K562 (cell line): ENCODE measurements at regions not wholly inside any gene's neighbourhood (a gene's known extent, or its start where the extent isn't known, plus 50 kb on each side); places are given as distances from the start of the nearest gene placed in this dataset.

Experiments used
- ATAC-seq: fragments of 200-7000 bp; cut with Tn5 transposase; 3 replicates; pipeline ENCODE4 v1.9.1; 2020; ENCODE audit warnings: moderate library complexity
- BruUV-seq: library from RNA; stranded (reverse); fragments of 400-500 nt; replicated peaks from 2 replicates; lab custom pipeline; 2021; lab: Mats Ljungman, UMichigan
- CTCF ChIA-PET: fragments of 300-600 bp; formaldehyde crosslinking; extraction: SDS; loops from one replicate; lab custom pipeline; 2021; ENCODE audit warnings: low intra/inter-chr PET ratio; lab: Yijun Ruan, JAX
- POLR2A ChIA-PET: fragments of 300-600, 350-650 bp; sonication (Branson Sonifier 250); formaldehyde crosslinking; extraction: SDS; loops from one replicate; lab custom pipeline; 2021; ENCODE audit warnings: antibody characterized with exemption, inconsistent platforms; lab: Yijun Ruan, JAX
- DNase-seq, 4 experiments: peaks; one replicate each; pipeline versions ENCODE4 v3.0.0 to v3.0.0-alpha.2; 2011 to 2018; ENCODE audit warnings: low spot score in 3 of 4, mixed read lengths in 3 of 4; ENCODE audit errors: extremely low read depth in 1 of 4
- FAIRE-seq: peaks from 2 replicates; lab custom pipeline; 2011; peaks lifted over from hg19 to GRCh38; lab: Jason Lieb, UNC
- H2AFZ ChIP-seq: 2 replicates; pipeline ENCODE4 v1.6.0; 2011; ENCODE audit warnings: low read depth, low read length, control low read depth, inconsistent platforms
- H3K27ac ChIP-seq: fragments of 200-600 bp; 3 replicates; pipeline ENCODE4 v1.8.0; 2011; ENCODE audit warnings: low read depth, mild to moderate bottlenecking, control low read depth, inconsistent platforms, low read length, moderate library complexity, mixed read lengths; ENCODE audit errors: extremely low read depth
- H3K27me3 ChIP-seq, 2 experiments: fragments of 300-600 bp in 1 of 2; 2 replicates in 1 of 2; 3 replicates in 1 of 2; pipeline versions ENCODE4 v1.6.0 to v1.8.0; 2011; ENCODE audit warnings: inconsistent platforms in 2 of 2, low read length in 2 of 2, mild to moderate bottlenecking in 1 of 2, mixed read lengths in 1 of 2, moderate library complexity in 1 of 2; ENCODE audit not compliant: control insufficient read depth in 2 of 2, insufficient read depth in 2 of 2
- H3K36me3 ChIP-seq: fragments of 300-600 bp; 3 replicates; pipeline ENCODE4 v1.8.0; 2011; ENCODE audit warnings: mild to moderate bottlenecking, low read length, inconsistent platforms; ENCODE audit not compliant: control insufficient read depth, insufficient read depth
- H3K4me1 ChIP-seq, 2 experiments: fragments of 200-600 bp in 1 of 2; replicated peaks in 1 of 2; 2 replicates in 1 of 2; 3 replicates in 1 of 2; pipeline versions ENCODE4 v1.5.1 to v1.8.0; 2011; ENCODE audit warnings: inconsistent platforms in 2 of 2, low read length in 2 of 2, mild to moderate bottlenecking in 1 of 2, mixed read lengths in 1 of 2, moderate library complexity in 1 of 2; ENCODE audit not compliant: control insufficient read depth in 2 of 2, insufficient read depth in 2 of 2
- H3K4me2 ChIP-seq: 2 replicates; pipeline ENCODE4 v1.6.1; 2011; ENCODE audit warnings: low read length, control low read depth, inconsistent platforms, mixed read lengths; ENCODE audit not compliant: insufficient read depth
- H3K4me3 ChIP-seq: fragments of 200-600 bp; sonication (generic), shearing (Covaris generic); 2 replicates; pipeline ENCODE4 v1.5.1; 2016; ENCODE audit warnings: control low read depth, inconsistent platforms
- H3K79me2 ChIP-seq: fragments of 200-600 bp; 3 replicates; pipeline ENCODE4 v1.8.0; 2011; ENCODE audit warnings: low read length, inconsistent platforms; ENCODE audit not compliant: control insufficient read depth, insufficient read depth
- H3K9ac ChIP-seq, 2 experiments: 2 replicates each; pipeline versions ENCODE4 v1.6.0 to v1.6.1; 2011; ENCODE audit warnings: low read depth in 2 of 2, low read length in 2 of 2, control low read depth in 1 of 2, inconsistent platforms in 1 of 2, mild to moderate bottlenecking in 1 of 2, mixed read lengths in 1 of 2; ENCODE audit not compliant: insufficient read depth in 1 of 2
- H3K9me1 ChIP-seq: one replicate; pipeline ENCODE4 v1.6.0; 2011; ENCODE audit warnings: inconsistent platforms, mild to moderate bottlenecking, low read length, moderate library complexity; ENCODE audit not compliant: control insufficient read depth, insufficient read depth
- H3K9me3 ChIP-seq: replicated peaks from 2 replicates; pipeline ENCODE4 v1.5.1; 2011; ENCODE audit warnings: low read depth, low read length, inconsistent platforms; ENCODE audit not compliant: control insufficient read depth, insufficient read depth
- H4K20me1 ChIP-seq: replicated peaks from 2 replicates; pipeline ENCODE4 v1.6.1; 2011; ENCODE audit warnings: low read length, inconsistent platforms, mixed read lengths; ENCODE audit not compliant: control insufficient read depth, insufficient read depth
- ARID4B ChIP-seq: sonication (generic); formaldehyde crosslinking; IDR thresholded peaks from 2 replicates; pipeline ENCODE4 v1.8.0; 2022; ENCODE audit warnings: mild to moderate bottlenecking, missing genetic modification reagents
- CHD2 ChIP-seq: IDR thresholded peaks from 2 replicates; pipeline ENCODE4 v1.6.1; 2011; ENCODE audit warnings: low read depth, low read length
- FOXP4 ChIP-seq: sonication (generic); formaldehyde crosslinking; IDR thresholded peaks from 2 replicates; pipeline ENCODE4 v1.8.0; 2022; ENCODE audit warnings: mild to moderate bottlenecking, missing genetic modification reagents, borderline replicate concordance
- MTA3 ChIP-seq: fragments of 450-650 bp; formaldehyde crosslinking; IDR thresholded peaks from 2 replicates; pipeline ENCODE4 v1.6.1; 2017; ENCODE audit warnings: mild to moderate bottlenecking, borderline replicate concordance
- NR4A1 ChIP-seq, 2 experiments: fragments of 250-450 bp in 1 of 2; fragments of 450-650 bp in 1 of 2; sonication (Bioruptor Pico) in 1 of 2; IDR thresholded peaks; 2 replicates each; pipeline versions ENCODE4 v1.4.0 to v1.6.1; 2016 to 2020; ENCODE audit warnings: mild to moderate bottlenecking in 2 of 2, missing compliant biosample characterization in 1 of 2, missing genetic modification characterization in 1 of 2, moderate library complexity in 1 of 2
- PHF8 ChIP-seq: fragments of 200-600 bp; sonication (generic); IDR thresholded peaks from 2 replicates; pipeline ENCODE4 v1.6.1; 2012; ENCODE audit warnings: mixed run types, mild to moderate bottlenecking, inconsistent platforms, low read length, moderate library complexity, borderline replicate concordance
- RFX7 ChIP-seq: fragments of 250-450 bp; sonication (Bioruptor Pico); IDR thresholded peaks from 2 replicates; pipeline ENCODE4 v1.5.1; 2021; ENCODE audit warnings: mild to moderate bottlenecking
- SREBF2 ChIP-seq: sonication (generic); formaldehyde crosslinking; IDR thresholded peaks from 2 replicates; pipeline ENCODE4 v1.4.0; 2020; ENCODE audit warnings: mild to moderate bottlenecking, missing genetic modification reagents
- THAP7 ChIP-seq: fragments of 250-450 bp; sonication (Bioruptor Pico); IDR thresholded peaks from 2 replicates; pipeline ENCODE4 v1.5.0; 2021
- ZNF140 ChIP-seq: fragments of 250-450 bp; sonication (Bioruptor Pico); IDR thresholded peaks from 2 replicates; pipeline ENCODE4 v1.8.0; 2021; ENCODE audit warnings: moderate library complexity, mild to moderate bottlenecking, inconsistent platforms
- ZNF175 ChIP-seq: fragments of 200-800 bp; sonication (Bioruptor generic); IDR thresholded peaks from 2 replicates; pipeline ENCODE4 v1.6.1; 2016; ENCODE audit warnings: low read depth, mild to moderate bottlenecking, missing genetic modification characterization, missing compliant biosample characterization
- ZNF282 ChIP-seq: sonication (generic); formaldehyde crosslinking; IDR thresholded peaks from 2 replicates; pipeline ENCODE4 v1.8.1; 2023; ENCODE audit warnings: missing genetic modification reagents
- ZNF354B ChIP-seq: fragments of 250-450 bp; sonication (Bioruptor Pico); IDR thresholded peaks from 2 replicates; pipeline ENCODE4 v1.4.0; 2020
- ZNF668 ChIP-seq: fragments of 250-450 bp; sonication (Bioruptor Pico); IDR thresholded peaks from 2 replicates; pipeline ENCODE4 v1.8.0; 2022; ENCODE audit warnings: mild to moderate bottlenecking, inconsistent platforms
- ZNF707 ChIP-seq: fragments of 250-450 bp; sonication (Bioruptor Pico); conservative IDR thresholded peaks from 2 replicates; pipeline ENCODE4 v1.8.0; 2022; ENCODE audit warnings: inconsistent platforms, mild to moderate bottlenecking, moderate library complexity
- WGBS: fragments of 100-300 bp; shearing (Covaris generic); methylation state at CpG from one replicate; pipeline ENCODE4 v1.1.6; 2016; ENCODE audit warnings: low coverage, mixed read lengths; ENCODE audit not compliant: insufficient coverage; ENCODE audit errors: missing lambda C conversion rate; 5-methylcytosine and 5-hydroxymethylcytosine counted together
- in situ Hi-C: fragments of 300-500 bp; cut with MboI; formaldehyde crosslinking; loops from 4 replicates; pipeline ENCODE4 v1.15.0; 2018; ENCODE audit warnings: inconsistent platforms, mixed read lengths
- intact Hi-C: fragments of 100-400 bp; cut with micrococcal nuclease; formaldehyde crosslinking; loops from 2 replicates; pipeline ENCODE4 v1.14.2; 2022

GRCh38 chr16:49101997-49102396, 179.6 kb downstream of the CBLN1 start:
- Histone ChIP-seq H2AFZ (no peak overlapping the region), H3K4me2 (no peak overlapping the region), H4K20me1 (no peaks in the 10 kb centered on the region), H3K27ac (no peak overlapping the region), H3K27me3 (no peaks in the 10 kb centered on the region), H3K9me1 (no peaks in the 10 kb centered on the region), H3K9me3 (no peaks in the 10 kb centered on the region), H3K9ac (no peak overlapping the region), H3K4me3 (no peak overlapping the region), H3K36me3 (no peaks in the 10 kb centered on the region), H3K79me2 (no peaks in the 10 kb centered on the region), H3K4me1 (no peaks in the 10 kb centered on the region)
- ChIA-PET CTCF (no interaction called here), POLR2A (no interaction called here)
- ATAC-seq (no peak), FAIRE-seq (no peak), DNase-seq (no peak)
- WGBS, result 0% methylated on average over 1 of the region's 1 CpG
- in situ Hi-C loops (no loop called here), intact Hi-C loops (no loop called here)
- no TSS peak for BruUV-seq
- TF ChIP-seq SREBF2 (CRISPR knock-in tag), result no peak
- TF ChIP-seq ZNF175, result no peak
- no peak for TF ChIP-seq CHD2
- no peak for TF ChIP-seq PHF8
- no peak for TF ChIP-seq ARID4B (CRISPR knock-in tag)
- TF ChIP-seq FOXP4 (CRISPR knock-in tag), result no peak
- TF ChIP-seq ZNF140 (CRISPR knock-in tag), result no peak
- no peak for TF ChIP-seq ZNF668
- TF ChIP-seq RFX7, result no peak
- no peak for TF ChIP-seq ZNF354B (CRISPR knock-in tag)
- TF ChIP-seq NR4A1 (CRISPR knock-in tag; IDR thresholded peaks at IDR 0.05), result no peak
- TF ChIP-seq NR4A1 (tag; IDR thresholded peaks at IDR 0.05), result no peak
- no peak for TF ChIP-seq THAP7 (CRISPR knock-in tag)
- no peak for TF ChIP-seq ZNF282 (CRISPR knock-in tag)
- no peak for TF ChIP-seq MTA3
- no peak for TF ChIP-seq ZNF707 (CRISPR knock-in tag)
